Transverse colon (tissue), 4 donors: ENCODE measurements at regions not wholly inside any gene's neighbourhood (a gene's known extent, or its start where the extent isn't known, plus 50 kb on each side); places are given as distances from the start of the nearest gene placed in this dataset.

Experiments used
- DNase-seq: peaks from one replicate; pipeline ENCODE4 v3.0.0-alpha.2; 2019
- H3K27ac ChIP-seq, 4 donors: fragments of 200-600 bp; sonication (generic); 2 replicates each; pipeline ENCODE4 v1.5.1; 2016 to 2018; ENCODE audit warnings: inconsistent platforms in 4 of 4
- H3K27me3 ChIP-seq: fragments of 200-600 bp; sonication (generic); 2 replicates; pipeline ENCODE4 v1.5.1; 2017; ENCODE audit warnings: inconsistent platforms
- H3K36me3 ChIP-seq, 4 donors: fragments of 200-600 bp; sonication (generic); 2 replicates each; pipeline ENCODE4 v1.5.1; 2017 to 2019; ENCODE audit warnings: inconsistent platforms in 4 of 4
- H3K4me1 ChIP-seq, 4 donors: fragments of 200-600 bp; sonication (generic); 2 replicates each; pipeline ENCODE4 v1.5.1; 2017 to 2020; ENCODE audit warnings: inconsistent platforms in 4 of 4
- H3K4me3 ChIP-seq, 4 donors: fragments of 200-600 bp; sonication (generic); 1 replicate in 1 of 4; 2 replicates in 3 of 4; pipeline versions ENCODE4 v1.5.1 to v1.6.1; 2017 to 2019; ENCODE audit warnings: inconsistent platforms in 4 of 4
- H3K9me3 ChIP-seq, 2 donors: fragments of 200-600 bp; sonication (generic); 2 replicates each; pipeline ENCODE4 v1.5.1; 2017 to 2019; ENCODE audit warnings: inconsistent platforms in 2 of 2
- CTCF ChIP-seq, 5 experiments: fragments of 200-600 bp in 3 of 5; fragments of 450-650 bp in 2 of 5; sonication (generic) in 3 of 5; IDR thresholded peaks; 1 replicate in 2 of 5; 2 replicates in 3 of 5; pipeline ENCODE4 v1.5.1; 2016 to 2017; ENCODE audit warnings: antibody characterized with exemption in 5 of 5, inconsistent platforms in 3 of 5, mild to moderate bottlenecking in 2 of 5, moderate library complexity in 1 of 5
- EP300 ChIP-seq: sonication (generic); formaldehyde crosslinking; IDR thresholded peaks from one replicate; pipeline ENCODE4 v1.6.1; 2017; ENCODE audit warnings: antibody characterized with exemption, low read depth
- POLR2A ChIP-seq: fragments of 450-650 bp; IDR thresholded peaks from one replicate; pipeline ENCODE4 v1.6.1; 2016; ENCODE audit warnings: antibody characterized with exemption, mild to moderate bottlenecking, moderate library complexity
- POLR2AphosphoS5 ChIP-seq, 3 donors: sonication (generic); formaldehyde crosslinking; IDR thresholded peaks; one replicate each; pipeline ENCODE4 v1.6.1; 2016; ENCODE audit warnings: antibody characterized with exemption in 3 of 3
- WGBS, 2 donors: methylation state at CpG; one replicate each; pipeline ENCODE4 v1.1.5; 2018; ENCODE audit warnings: low coverage in 1 of 2; 5-methylcytosine and 5-hydroxymethylcytosine counted together
- in situ Hi-C, 4 donors: fragments of 200-750 bp; cut with MboI; loops; one replicate each; pipeline versions ENCODE4 v1.15.0 to v1.15.1; 2017; ENCODE audit warnings: low sequenced_read_pairs in 3 of 4, low pct_ligation_motif_present in 1 of 4, low pct_unique_long_range_greater_than_20kb in 1 of 4
- intact Hi-C: fragments of 100-400 bp; cut with DNase I; formaldehyde crosslinking; loops from one replicate; pipeline ENCODE4 v1.15.1; 2023; ENCODE audit warnings: low total_unique reads

GRCh38 chr5:96579711-96580110, 82.5 kb upstream of the CAST start:
- in situ Hi-C loops = loop anchor here in 1 of 4 donors (25.0 kb wide), 1 partner anchor 717 kb away; no protein-coding TSS in a partner anchor
- no peaks in the 10 kb centered on the region for H3K9me3 ChIP-seq
- DNase-seq = no peak
- H3K36me3 ChIP-seq = no peaks in the 10 kb centered on the region
- intact Hi-C loops = no loop called here
- H3K4me3 ChIP-seq = no peak overlapping the region
- H3K27me3 ChIP-seq = no peaks in the 10 kb centered on the region
- WGBS, 2 donors = 84% methylated on average over 2 of the region's 2 CpGs; no CpG with 5 or more reads in 1 of the 2 donors
- H3K4me1 ChIP-seq = no peaks in the 10 kb centered on the region
- TF ChIP-seq EP300 (no peak), POLR2A (no peak), POLR2AphosphoS5 (IDR thresholded peaks at IDR 0.05) (no peak), CTCF (IDR thresholded peaks at IDR 0.05) (no peak)
- no peak overlapping the region for H3K27ac ChIP-seq

- Histone ChIP-seq H3K27ac (no peak overlapping the region), H3K4me1 (no peaks in the 10 kb centered on the region), H3K9me3 (no peaks in the 10 kb centered on the region), H3K27me3 (no peaks in the 10 kb centered on the region), H3K4me3 (no peak overlapping the region), H3K36me3 (no peaks in the 10 kb centered on the region)
- 41 to 49% methylated on average over 5 to 11 of the region's 11 CpGs for WGBS, 2 donors
- DNase-seq = peak; percentile 33
- intact Hi-C loops (no loop called here), in situ Hi-C loops (loop anchor here in 1 of 4 donors (25.0 kb wide), 1 partner anchor 720 kb away; no protein-coding TSS in a partner anchor)
- TF ChIP-seq POLR2A = no peak
- TF ChIP-seq EP300 = no peak
- no peak for TF ChIP-seq POLR2AphosphoS5 (IDR thresholded peaks at IDR 0.05)
- no peak for TF ChIP-seq CTCF (IDR thresholded peaks at IDR 0.05)
Measured at GRCh38 chr5:96582343-96582742, 79.8 kb upstream of the CAST start.

- WGBS, 2 donors = 67 to 68% methylated on average over 3 to 6 of the region's 6 CpGs
- no peak for DNase-seq
- intact Hi-C loops = no loop called here
Measured at GRCh38 chr5:96584712-96585111, 77.5 kb upstream of the CAST start.

GRCh38 chr5:96588539-96588938, 73.6 kb upstream of the CAST start:
- H3K9me3 ChIP-seq = no peaks in the 10 kb centered on the region
- H3K36me3 ChIP-seq = no peaks in the 10 kb centered on the region
- TF ChIP-seq CTCF (IDR thresholded peaks at IDR 0.05) = no peak
- no peak for TF ChIP-seq POLR2AphosphoS5 (IDR thresholded peaks at IDR 0.05)
- no peak for TF ChIP-seq POLR2A
- no peak for TF ChIP-seq EP300
- H3K27me3 ChIP-seq = no peaks in the 10 kb centered on the region
- DNase-seq = no peak
- intact Hi-C loops (no loop called here), in situ Hi-C loops (loop anchor here in 1 of 4 donors (25.0 kb wide), 1 partner anchor 726 kb away; no protein-coding TSS in a partner anchor)
- peaks cover 0 to 8% (median 2%) of the 10 kb centered on the region in 4 donors for H3K4me1 ChIP-seq
- WGBS, 2 donors = 48 to 50% methylated on average over 1 of the region's 1 CpG
- no peak overlapping the region for H3K27ac ChIP-seq
- no peak overlapping the region for H3K4me3 ChIP-seq

More at GRCh38 chr5:96584712-96585111, 77.5 kb upstream of the CAST start:
- TF ChIP-seq CTCF (IDR thresholded peaks at IDR 0.05) = no peak
- no peak for TF ChIP-seq POLR2AphosphoS5 (IDR thresholded peaks at IDR 0.05)
- no peak for TF ChIP-seq POLR2A
- TF ChIP-seq EP300 = no peak
- H3K27ac ChIP-seq = no peak overlapping the region
- in situ Hi-C loops = loop anchor here in 1 of 4 donors (25.0 kb wide), 1 partner anchor 722 kb away; no protein-coding TSS in a partner anchor
- H3K36me3 ChIP-seq = no peaks in the 10 kb centered on the region
- no peaks in the 10 kb centered on the region for H3K9me3 ChIP-seq
- H3K4me3 ChIP-seq = no peak overlapping the region
- H3K4me1 ChIP-seq = no peaks in the 10 kb centered on the region
- H3K27me3 ChIP-seq = no peaks in the 10 kb centered on the region
